KBM-7 (cell line): ENCODE measurements at regions not wholly inside any gene's neighbourhood (a gene's known extent, or its start where the extent isn't known, plus 50 kb on each side); places are given as distances from the start of the nearest gene placed in this dataset.
A peak's percentile ranks its signal among the peaks of the same experiment; 100 is the strongest.
"Not testable (repeated sequence)": the region's sequence is repeated elsewhere in the genome, so short reads cannot be mapped to it uniquely, and the experiment has no call there.

ENCODE experiments used
- DNase-seq: peaks from one replicate; pipeline ENCODE4 v3.0.0-alpha.2; 2015
- in situ Hi-C: fragments of 300-500 bp; cut with MboI; formaldehyde crosslinking; loops from 2 replicates; pipeline ENCODE4 v1.14.3; 2020; ENCODE audit warnings: low sequenced_read_pairs, low pct_unique_long_range_greater_than_20kb, mixed read lengths

DNA sequence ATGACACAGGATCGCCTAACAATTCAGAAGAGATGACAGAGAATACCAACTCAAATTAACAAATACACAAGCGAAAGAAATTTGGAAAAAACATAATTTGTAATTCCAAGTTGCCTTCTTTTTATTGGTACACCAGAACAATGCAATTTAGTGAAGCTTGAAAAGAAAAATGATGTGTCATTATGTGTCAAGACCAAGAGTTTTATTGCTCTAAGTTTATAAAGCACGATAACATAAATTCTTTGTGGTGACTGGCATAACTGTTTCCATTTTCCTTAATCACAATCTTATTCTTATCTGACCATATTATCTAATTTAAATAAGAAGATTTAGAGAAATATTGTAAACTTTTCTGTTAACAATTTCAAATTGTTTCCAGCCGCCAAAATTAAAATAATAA lies 273.2 kb upstream of the TECRL start:
- no peak for DNase-seq

DNA sequence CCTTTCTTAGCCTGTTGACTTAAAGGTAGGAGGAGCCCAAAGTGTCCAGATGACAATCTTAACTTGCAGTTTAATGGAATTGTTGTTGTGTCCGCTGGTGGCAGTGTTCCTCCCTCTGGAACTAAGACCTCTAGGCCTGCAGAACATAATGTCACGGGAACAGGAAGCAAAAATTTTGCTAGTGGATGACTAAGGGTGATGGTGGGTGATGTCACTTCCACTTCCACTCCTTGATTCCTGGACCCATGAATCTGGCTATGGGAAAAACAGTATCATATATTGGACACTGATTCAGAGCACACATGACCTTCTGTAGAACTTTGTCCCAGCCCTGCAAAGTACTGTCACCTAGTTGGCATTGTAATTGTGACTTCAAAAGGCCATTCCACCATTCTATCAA lies 263.9 kb upstream of the TECRL start:
- DNase-seq, in situ Hi-C loops: not testable (repeated sequence)

More for the DNA sequence above, 273.2 kb upstream of the TECRL start:
- in situ Hi-C loops: no loop called here

DNA sequence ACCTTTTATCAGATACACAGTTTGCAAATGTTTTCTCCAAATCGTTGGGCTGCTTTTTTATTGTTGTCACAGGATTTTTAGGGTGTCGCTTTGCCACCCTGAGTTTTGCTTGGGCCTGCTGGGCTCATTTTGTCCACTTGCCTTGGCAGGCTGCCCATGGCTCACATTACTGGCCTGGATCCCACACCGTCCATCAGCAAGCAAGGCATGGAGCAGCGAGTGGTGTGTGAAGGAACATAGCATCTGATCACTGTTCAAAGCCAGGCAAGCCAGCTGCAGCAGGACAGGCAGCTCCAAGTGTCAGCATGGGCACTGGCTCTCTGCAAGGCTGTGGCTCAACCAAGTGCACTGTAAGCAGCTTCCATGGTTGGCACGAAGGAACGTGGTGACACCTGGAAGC lies 261.4 kb upstream of the TECRL start:
- in situ Hi-C loops: no loop called here
- DNase-seq: no peak

DNA sequence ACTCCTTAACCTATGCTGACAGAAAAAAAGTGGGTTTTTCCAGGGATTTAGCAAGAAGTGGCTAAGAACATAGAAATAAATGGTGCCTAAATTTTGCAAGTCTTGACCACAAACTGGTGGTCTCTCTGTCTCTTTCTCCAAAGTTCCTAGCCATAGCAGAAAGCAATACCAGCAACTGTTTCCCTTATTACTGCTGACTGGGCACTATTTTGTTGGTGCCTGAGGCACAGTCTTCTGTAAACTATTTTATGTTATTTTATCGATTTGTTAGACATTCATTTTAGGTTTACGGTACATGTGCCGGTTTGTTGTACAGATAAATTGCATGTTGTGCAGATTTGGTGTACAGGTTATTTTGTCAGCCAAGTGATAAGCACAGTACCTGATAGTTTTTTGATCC lies 234.6 kb upstream of the TECRL start:
- no peak for DNase-seq
- in situ Hi-C loops: no loop called here

DNA sequence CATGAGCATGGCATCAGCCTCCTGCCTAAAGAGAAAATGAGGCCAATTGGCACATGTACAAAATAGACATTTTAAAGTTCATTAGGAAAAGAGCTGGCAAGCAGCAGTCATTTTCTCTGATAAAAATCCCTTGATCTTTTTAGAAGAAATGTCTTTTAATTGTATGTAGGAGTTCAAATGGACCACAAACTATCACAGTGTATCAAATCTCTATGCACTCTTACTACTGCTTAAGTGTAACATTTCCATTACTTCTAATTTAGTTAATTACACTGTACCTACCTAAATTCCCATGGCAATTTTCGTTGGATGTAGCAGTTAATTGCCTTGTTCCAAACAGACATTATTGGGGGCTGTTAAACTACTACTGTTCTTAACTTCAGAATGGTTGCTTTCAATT lies 233.7 kb upstream of the TECRL start:
- in situ Hi-C loops: no loop called here
- DNase-seq: no peak

DNA sequence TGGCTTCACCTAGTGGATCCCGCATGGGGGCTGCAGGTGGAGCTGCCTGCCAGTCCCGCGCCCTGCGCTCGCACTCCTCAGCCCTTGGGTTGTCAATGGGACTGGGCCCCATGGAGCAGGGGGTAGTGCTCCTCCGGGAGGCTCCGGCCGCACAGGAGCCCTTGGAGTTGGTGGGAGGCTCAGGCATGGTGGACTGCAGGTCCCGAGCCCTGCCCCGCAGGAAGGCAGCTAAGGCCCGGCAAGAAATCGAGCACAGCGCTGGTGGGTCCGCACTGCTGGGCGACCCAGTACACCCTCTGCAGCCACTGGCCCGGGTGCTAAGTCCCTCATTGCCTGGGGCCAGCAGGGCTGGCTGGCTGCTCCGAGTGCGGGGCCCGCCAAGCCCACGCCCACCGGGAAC lies 231.2 kb upstream of the TECRL start:
- in situ Hi-C loops, DNase-seq: not testable (repeated sequence)

DNA sequence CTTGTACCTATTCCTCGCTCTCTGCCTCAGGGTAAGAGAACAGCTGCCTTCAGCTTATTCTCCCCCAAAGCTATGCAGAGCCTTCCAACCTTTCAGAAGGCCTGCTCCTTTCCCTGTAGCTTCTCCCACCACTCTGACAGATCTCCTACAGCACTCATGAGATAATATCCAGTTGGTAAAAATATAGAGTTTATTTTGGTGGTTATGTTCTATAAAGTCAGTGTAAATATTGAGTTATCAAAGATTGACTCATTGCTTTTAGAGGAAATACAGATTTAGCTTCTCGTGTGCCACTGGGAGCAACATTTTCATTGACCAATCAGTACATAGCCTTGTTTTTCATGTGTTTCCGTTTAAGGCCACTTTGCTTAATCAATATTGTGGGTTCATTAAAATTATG lies 216.2 kb upstream of the TECRL start:
- DNase-seq: no peak
- in situ Hi-C loops: no loop called here

DNA sequence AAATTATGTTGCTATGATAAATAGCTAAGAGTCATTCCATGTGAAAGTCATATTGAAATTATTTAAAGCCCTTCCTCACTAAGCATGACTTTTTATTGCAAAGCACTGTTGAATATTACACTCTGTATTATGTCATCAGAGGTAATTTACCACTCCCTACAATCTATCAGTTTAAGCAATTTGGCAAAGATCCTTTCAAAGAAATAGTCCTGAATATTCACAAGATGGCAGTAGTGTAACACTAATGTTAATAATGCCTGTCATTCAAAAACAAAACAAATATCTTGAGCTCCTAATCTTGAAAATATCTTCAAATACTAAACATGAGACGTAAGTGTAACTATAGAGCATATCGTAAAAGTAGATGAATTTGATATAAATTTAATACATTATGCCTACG lies 208.6 kb upstream of the TECRL start:
- DNase-seq: peak; percentile 2
- in situ Hi-C loops: no loop called here

DNA sequence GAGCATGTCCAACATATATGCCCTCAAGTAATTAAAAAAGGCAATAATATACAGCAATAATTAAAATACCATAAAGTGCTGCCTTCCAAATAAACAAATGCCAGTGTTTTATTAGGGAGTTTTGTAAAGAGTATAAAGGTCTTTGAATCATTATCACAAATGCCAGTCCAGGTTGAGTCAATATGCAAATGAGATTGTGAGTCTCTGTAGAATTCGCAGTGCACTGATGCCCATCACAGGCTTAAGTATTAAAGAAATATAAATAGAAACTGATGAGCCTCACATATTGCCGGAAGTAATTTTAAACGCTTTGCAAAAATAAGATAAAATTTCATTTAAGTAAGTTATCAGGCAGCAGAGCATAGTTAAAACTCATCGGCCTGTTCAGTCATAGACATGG lies 205.0 kb upstream of the TECRL start:
- DNase-seq: no peak
- in situ Hi-C loops: no loop called here

DNA sequence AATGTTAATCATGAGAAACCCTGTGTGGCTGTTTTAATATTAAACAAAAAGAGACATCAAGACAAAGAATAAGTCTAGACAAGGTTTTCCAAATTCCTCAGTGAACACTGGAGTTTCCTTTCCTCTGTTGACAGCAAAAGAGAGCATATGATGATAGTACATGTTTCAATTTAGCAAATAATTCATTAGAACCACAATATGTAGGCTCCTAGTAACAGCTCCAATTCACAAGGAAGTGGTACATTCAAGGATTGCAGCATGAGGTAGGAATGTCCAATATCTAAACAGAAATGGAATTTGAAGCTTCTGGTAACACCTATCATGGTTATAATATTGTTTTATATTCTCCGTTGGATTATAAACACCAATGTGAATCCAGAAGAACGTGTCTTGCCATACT lies 203.8 kb upstream of the TECRL start:
- in situ Hi-C loops: no loop called here
- DNase-seq: no peak

DNA sequence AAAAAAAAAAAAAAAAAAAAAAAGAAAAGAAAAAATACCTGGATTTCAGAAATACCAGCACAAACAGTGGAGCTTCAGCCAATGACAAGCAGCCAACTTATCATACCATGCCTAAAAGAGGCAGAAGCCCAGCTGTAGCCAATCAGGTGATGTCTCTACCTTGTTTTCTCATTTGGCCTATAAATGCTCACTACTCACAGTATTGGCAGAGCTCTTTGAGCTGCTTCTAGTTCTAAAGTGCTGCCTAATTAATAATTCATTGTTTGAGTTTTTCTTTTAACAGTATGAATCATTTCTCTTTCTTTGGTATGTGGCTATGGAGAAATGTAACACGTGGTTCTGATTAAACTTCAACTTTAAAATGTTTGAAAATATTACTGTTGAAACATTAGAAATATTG lies 188.8 kb upstream of the TECRL start:
- DNase-seq: no peak
- in situ Hi-C loops: no loop called here

DNA sequence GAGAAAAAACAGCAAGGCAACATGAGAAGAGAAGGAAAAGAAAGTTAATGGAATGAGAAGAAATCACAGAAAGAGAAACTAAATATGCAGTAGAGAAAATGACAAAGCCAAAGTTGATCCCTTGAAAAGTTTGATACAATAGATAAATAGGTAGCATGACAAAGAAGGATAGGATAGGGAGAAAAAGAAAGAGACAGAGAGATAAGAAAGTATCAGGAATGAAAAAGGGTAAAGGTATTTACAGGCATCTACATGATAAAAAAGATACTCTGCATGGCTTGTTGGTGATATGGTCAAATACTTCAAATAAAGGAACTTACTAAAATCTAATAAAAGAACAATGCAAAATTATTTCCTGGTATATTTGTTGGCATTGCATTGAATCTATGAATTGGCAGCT lies 185.5 kb upstream of the TECRL start:
- DNase-seq: no peak
- in situ Hi-C loops: no loop called here

DNA sequence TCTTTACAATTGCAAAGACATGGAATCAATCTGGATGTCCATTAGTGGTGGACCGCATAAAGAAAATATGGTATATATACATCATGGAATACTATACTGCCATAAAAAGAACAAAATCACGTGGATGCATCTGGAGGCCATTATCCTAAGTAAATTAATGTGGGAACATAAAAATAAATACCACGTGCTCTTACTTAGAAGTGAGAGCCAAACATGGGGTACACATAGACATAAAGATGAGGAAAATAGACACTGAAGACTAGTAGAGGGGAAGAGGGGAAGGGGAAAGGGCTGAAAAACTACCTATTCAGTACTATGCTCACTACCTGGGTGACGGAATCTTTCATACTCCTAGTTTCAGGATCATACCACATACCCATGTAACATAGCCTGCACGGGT lies 179.3 kb upstream of the TECRL start:
- DNase-seq: no peak
- in situ Hi-C loops: no loop called here

DNA sequence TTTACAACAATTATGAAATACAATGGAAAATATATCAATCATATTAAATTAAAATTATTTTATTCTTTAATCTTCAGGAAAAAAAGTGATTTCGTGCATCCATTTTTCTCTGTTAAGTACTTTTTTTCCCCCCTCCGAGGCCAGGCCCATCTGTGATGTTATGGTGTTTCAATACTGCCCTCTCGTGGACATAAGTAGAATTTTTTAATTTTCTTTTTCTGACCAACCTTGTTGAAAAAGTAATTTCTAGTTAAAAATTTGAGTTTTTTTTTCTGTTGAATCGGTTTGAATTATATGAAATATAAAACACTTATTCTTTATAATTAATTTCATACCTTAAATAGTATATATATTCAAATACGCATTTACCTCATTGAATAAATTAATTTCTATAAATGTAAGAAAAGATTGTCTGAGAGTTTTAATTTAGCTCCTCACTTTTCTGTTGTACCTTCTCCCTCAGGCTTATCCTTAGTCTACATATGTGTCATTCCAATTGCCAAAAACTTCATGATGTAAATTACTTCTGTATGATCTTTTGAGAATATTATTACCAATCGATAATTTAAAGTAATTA lies 175.8 kb upstream of the TECRL start:
- peak; percentile 27 for DNase-seq
- in situ Hi-C loops: no loop called here

DNA sequence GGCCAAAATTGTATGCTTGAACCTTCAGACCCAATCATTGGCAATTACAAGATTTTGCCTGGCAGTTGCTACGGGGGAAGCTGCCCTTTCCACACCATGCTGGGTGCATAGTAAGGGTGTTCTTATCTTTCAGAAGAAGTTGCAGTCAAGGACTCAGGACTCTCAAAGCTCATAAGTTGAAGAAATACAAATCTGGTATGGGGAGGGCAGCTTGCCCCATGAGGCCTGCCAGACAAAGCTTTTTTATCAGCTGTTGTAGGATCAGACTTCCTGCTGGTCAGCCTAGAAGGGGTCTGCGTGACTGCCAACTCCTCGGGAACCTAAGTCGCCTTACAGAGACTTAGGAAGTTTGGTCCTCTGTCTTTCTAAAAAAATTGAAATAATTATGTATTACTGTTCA lies 174.9 kb upstream of the TECRL start:
- in situ Hi-C loops: no loop called here
- no peak for DNase-seq

DNA sequence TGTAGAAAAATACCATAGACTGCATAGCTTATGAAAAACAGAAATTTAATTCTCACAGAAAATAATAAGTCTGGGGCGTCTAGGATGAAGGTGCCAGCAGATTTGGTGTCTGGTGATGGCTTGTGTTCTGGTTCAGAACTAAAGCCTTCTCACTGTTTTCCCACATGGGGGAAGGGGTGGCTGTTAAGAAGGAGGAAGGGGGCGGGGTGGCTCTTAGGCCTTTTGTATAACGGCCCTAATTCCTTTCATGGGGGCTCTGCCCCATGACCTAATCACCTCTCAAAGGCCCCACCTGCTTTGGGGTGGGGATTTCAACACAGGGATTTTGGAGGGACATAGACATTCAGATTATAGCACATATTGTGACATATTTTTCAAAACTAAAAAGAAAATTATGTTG lies 173.2 kb upstream of the TECRL start:
- DNase-seq: no peak
- in situ Hi-C loops: no loop called here

DNA sequence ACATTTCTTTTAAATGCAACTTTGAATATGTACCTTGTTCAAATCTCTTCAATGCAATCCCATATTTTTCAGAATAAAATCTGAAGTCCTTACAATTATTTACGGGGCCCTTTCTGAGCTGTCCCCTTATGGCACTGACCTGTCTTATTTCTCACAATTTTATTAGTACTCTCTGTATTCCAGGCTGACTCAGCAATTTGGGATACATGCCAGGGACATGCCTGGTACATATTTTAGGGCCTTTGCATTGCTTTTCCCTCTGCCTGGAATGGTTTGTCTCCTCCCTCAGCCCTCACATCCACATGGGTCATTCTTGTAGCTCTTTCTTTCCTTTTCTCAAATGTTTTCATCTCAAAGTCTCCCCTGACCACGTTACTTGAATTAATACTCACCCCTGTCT lies 172.2 kb upstream of the TECRL start:
- DNase-seq: no peak
- in situ Hi-C loops: no loop called here

DNA sequence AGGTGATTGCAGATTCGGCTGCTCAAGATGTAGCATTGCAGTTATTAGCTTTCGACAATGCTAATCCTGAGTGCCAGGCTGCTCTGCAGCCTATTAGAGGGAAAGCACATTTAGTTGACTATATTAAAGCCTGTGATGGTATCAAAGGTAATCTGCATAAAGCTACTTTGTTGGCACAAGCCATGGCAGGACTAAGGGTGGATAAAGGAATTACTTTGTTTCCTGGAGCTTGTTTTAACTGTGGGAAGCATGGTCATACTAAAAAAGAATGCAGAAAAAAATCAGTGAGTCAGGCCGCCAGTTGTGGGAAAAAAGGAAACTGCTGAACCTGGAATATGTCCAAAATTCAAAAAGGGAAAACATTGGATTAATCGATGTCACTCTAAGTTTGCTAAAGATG lies 154.9 kb upstream of the TECRL start:
- DNase-seq: no peak
- in situ Hi-C loops: no loop called here

DNA sequence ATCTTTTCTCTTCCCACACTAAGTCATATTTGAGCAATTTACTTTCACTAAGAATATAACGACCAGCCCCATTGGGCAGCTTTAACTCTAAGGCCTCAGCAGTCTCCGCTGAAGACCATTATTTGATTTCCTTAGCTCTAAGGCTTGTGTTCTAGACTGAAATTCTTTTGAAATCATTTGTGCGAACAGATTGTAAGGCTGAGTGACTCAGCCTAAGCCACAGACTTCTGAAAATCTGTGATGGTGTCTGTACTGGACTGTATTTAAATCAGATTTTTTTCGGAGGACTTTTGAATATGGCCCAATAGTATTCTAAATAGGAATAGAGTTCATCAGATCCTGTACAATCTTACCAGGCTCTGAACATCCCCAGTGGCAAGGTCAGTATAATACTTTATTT lies 150.3 kb upstream of the TECRL start:
- in situ Hi-C loops: no loop called here
- no peak for DNase-seq

DNA sequence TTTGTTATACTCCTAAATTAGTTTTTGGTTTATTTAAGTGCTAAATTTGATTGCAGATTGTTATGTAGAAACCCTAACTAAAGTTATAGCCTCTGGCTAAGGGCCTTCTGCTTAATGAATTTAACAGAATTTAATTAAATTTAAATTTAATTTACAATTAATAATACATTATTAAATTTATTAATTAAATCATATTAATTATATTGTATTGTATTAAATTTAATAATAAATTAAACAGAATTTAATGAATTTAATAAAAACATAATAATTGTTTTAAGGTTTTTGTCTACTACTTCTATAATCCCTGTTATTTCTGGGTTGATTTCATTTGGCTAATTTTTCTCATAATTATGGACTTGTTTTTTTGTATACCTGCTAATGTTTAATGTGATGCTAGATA lies 141.9 kb upstream of the TECRL start:
- in situ Hi-C loops: no loop called here
- no peak for DNase-seq

DNA sequence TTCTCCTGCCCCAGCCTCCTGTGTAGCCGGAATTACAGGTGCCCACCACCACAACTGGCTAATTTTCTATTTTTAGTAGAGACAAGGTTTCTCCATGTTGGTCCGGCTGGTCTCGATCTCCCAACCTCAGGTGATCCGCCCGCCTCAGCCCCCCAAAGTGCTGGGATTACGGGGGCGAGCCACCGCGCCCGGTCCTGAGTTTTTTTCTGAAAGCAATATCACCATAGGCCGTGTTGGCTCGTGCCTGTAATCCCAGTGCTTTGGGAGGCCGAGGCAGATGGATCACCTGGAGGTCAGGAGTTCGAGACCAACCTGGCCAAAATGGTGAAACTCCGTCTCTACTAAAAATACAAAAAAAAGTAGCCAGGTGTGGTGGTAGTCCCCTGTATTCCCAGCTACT lies 136.3 kb upstream of the TECRL start:
- DNase-seq: no peak
- in situ Hi-C loops: loop anchor here (25.0 kb wide), 1 partner anchor 383 kb away; no protein-coding TSS in a partner anchor
